Neural progenitor cell (in vitro differentiated cells): ENCODE measurements at regions not wholly inside any gene's neighbourhood (a gene's known extent, or its start where the extent isn't known, plus 50 kb on each side); places are given as distances from the start of the nearest gene placed in this dataset.

ENCODE experiments used
- DNase-seq: peaks from one replicate; pipeline ENCODE4 v3.0.0-alpha.2; 2016; ENCODE audit warnings: low spot score
- H2AFZ ChIP-seq: fragments of 200-600 bp; sonication (generic); replicated peaks from 2 replicates; pipeline ENCODE4 v1.6.1; 2016; ENCODE audit warnings: antibody characterized with exemption
- H3F3A ChIP-seq: fragments of 200-600 bp; sonication (generic); 2 replicates; pipeline ENCODE4 v1.6.1; 2016; ENCODE audit warnings: antibody characterized with exemption, low read depth
- H3K27ac ChIP-seq: fragments of 200-600 bp; sonication (generic); 2 replicates; pipeline ENCODE4 v1.5.1; 2016; ENCODE audit warnings: mild to moderate bottlenecking
- H3K27me3 ChIP-seq: fragments of 200-600 bp; sonication (generic); 2 replicates; pipeline ENCODE4 v1.6.1; 2016; ENCODE audit warnings: mild to moderate bottlenecking, moderate library complexity
- H3K36me3 ChIP-seq: fragments of 200-600 bp; sonication (generic); 2 replicates; pipeline ENCODE4 v1.5.1; 2016
- H3K4me1 ChIP-seq: fragments of 200-600 bp; sonication (generic); 2 replicates; pipeline ENCODE4 v1.6.1; 2016; ENCODE audit warnings: mixed run types
- H3K4me2 ChIP-seq: fragments of 200-600 bp; sonication (generic); 2 replicates; pipeline ENCODE4 v1.6.1; 2016
- H3K4me3 ChIP-seq: fragments of 200-600 bp; sonication (generic); 2 replicates; pipeline ENCODE4 v1.5.1; 2016
- H3K79me2 ChIP-seq: fragments of 200-600 bp; sonication (generic); 2 replicates; pipeline ENCODE4 v1.6.1; 2016; ENCODE audit warnings: low read depth
- H3K9ac ChIP-seq: fragments of 200-600 bp; sonication (generic); 2 replicates; pipeline ENCODE4 v1.6.1; 2016
- H3K9me3 ChIP-seq: fragments of 200-600 bp; sonication (generic); 2 replicates; pipeline ENCODE4 v1.5.1; 2016; ENCODE audit warnings: low read depth
- H4K20me1 ChIP-seq: fragments of 200-600 bp; sonication (generic); 2 replicates; pipeline ENCODE4 v1.6.1; 2016; ENCODE audit warnings: low read depth
- H3K27ac Mint-ChIP-seq: 3 replicates; pipeline ENCODE4 v1.8.0; 2021; ENCODE audit warnings: mixed read lengths
- H3K27me3 Mint-ChIP-seq: 2 replicates; pipeline ENCODE4 v1.8.0; 2022; ENCODE audit warnings: low read depth, mild to moderate bottlenecking, inconsistent platforms, moderate library complexity, mixed read lengths; ENCODE audit not compliant: insufficient read depth
- H3K36me3 Mint-ChIP-seq: 3 replicates; pipeline ENCODE4 v1.8.0; 2021; ENCODE audit warnings: mixed read lengths
- H3K4me1 Mint-ChIP-seq: 3 replicates; pipeline ENCODE4 v1.8.0; 2021; ENCODE audit warnings: mixed read lengths
- H3K4me3 Mint-ChIP-seq: 3 replicates; pipeline ENCODE4 v1.8.0; 2021; ENCODE audit warnings: mild to moderate bottlenecking, moderate library complexity, mixed read lengths
- H3K9me3 Mint-ChIP-seq: 3 replicates; pipeline ENCODE4 v1.8.0; 2020; ENCODE audit warnings: mixed read lengths
- EZH2 ChIP-seq: fragments of 200-600 bp; sonication (generic); IDR thresholded peaks from 2 replicates; pipeline ENCODE4 v1.6.1; 2017; ENCODE audit warnings: antibody characterized with exemption, mild to moderate bottlenecking, moderate library complexity
- EZH2phosphoT487 ChIP-seq: fragments of 200-600 bp; sonication (generic); IDR thresholded peaks from 2 replicates; pipeline ENCODE4 v1.6.1; 2017; ENCODE audit warnings: antibody characterized with exemption
- TF ChIP-seq, protein P1 (sequence below): fragments of 200-600 bp; sonication (generic); IDR thresholded peaks from 2 replicates; pipeline ENCODE4 v1.5.1; 2017; ENCODE audit warnings: antibody characterized with exemption, mild to moderate bottlenecking

GRCh38 chr1:221824025-221824424 lies 82.1 kb upstream of the DUSP10 start:
- H3K27me3 ChIP-seq: no peaks in the 10 kb centered on the region
- H3K9me3 Mint-ChIP-seq: no peaks in the 10 kb centered on the region
- H2AFZ ChIP-seq: no peak overlapping the region
- H3K9me3 ChIP-seq: no peaks in the 10 kb centered on the region
- H3K4me1 ChIP-seq: no peaks in the 10 kb centered on the region
- no peaks in the 10 kb centered on the region for H3K36me3 Mint-ChIP-seq
- no peak overlapping the region for H3K9ac ChIP-seq
- no peak overlapping the region for H3K4me2 ChIP-seq
- no peak overlapping the region for H3K4me3 Mint-ChIP-seq
- H3K79me2 ChIP-seq: no peaks in the 10 kb centered on the region
- no peaks in the 10 kb centered on the region for H3K4me1 Mint-ChIP-seq
- H3K27me3 Mint-ChIP-seq: peaks cover 4% of the 10 kb centered on the region
- H3K36me3 ChIP-seq: no peaks in the 10 kb centered on the region
- H3F3A ChIP-seq: no peaks in the 10 kb centered on the region
- no peak for DNase-seq
- H3K27ac Mint-ChIP-seq: no peak overlapping the region
- H3K4me3 ChIP-seq: no peak overlapping the region
- H4K20me1 ChIP-seq: no peaks in the 10 kb centered on the region
- TF ChIP-seq EZH2 (no peak), EZH2phosphoT487 (no peak)
- TF ChIP-seq, protein P1, sequence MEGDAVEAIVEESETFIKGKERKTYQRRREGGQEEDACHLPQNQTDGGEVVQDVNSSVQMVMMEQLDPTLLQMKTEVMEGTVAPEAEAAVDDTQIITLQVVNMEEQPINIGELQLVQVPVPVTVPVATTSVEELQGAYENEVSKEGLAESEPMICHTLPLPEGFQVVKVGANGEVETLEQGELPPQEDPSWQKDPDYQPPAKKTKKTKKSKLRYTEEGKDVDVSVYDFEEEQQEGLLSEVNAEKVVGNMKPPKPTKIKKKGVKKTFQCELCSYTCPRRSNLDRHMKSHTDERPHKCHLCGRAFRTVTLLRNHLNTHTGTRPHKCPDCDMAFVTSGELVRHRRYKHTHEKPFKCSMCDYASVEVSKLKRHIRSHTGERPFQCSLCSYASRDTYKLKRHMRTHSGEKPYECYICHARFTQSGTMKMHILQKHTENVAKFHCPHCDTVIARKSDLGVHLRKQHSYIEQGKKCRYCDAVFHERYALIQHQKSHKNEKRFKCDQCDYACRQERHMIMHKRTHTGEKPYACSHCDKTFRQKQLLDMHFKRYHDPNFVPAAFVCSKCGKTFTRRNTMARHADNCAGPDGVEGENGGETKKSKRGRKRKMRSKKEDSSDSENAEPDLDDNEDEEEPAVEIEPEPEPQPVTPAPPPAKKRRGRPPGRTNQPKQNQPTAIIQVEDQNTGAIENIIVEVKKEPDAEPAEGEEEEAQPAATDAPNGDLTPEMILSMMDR: no peak
- no peak overlapping the region for H3K27ac ChIP-seq

DNA sequence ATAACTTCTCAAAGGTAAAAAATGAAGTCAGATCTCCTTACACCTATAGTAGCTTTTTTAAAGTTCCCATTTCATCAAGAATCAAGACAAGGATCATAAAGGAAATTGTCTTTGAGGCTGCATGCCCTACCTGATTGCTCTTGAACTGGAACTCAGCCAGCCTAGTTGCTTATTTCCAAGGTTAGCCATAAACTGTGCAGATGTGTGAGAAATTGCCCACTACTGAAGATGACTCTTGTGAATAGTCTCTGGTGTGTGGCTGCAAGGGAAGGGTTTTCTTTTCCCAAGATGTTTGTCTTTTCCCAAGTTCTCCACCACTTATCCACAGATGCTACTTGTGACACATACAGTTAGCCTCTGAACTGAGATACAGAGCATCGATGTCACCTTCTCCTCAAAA lies 81.7 kb upstream of the DUSP10 start:
- no peaks in the 10 kb centered on the region for H3K9me3 Mint-ChIP-seq
- no peaks in the 10 kb centered on the region for H3K36me3 Mint-ChIP-seq
- Histone ChIP-seq H3K9me3 (no peaks in the 10 kb centered on the region), H3K79me2 (no peaks in the 10 kb centered on the region), H3K9ac (no peak overlapping the region), H3K27ac (no peak overlapping the region), H3K36me3 (no peaks in the 10 kb centered on the region), H2AFZ (no peak overlapping the region), H3K4me1 (no peaks in the 10 kb centered on the region), H3K27me3 (no peaks in the 10 kb centered on the region), H3K4me3 (no peak overlapping the region), H3K4me2 (no peak overlapping the region), H4K20me1 (no peaks in the 10 kb centered on the region), H3F3A (no peaks in the 10 kb centered on the region)
- DNase-seq: no peak
- peaks cover 4% of the 10 kb centered on the region for H3K27me3 Mint-ChIP-seq
- H3K4me3 Mint-ChIP-seq: no peak overlapping the region
- H3K4me1 Mint-ChIP-seq: no peaks in the 10 kb centered on the region
- TF ChIP-seq EZH2: no peak
- no peak for TF ChIP-seq EZH2phosphoT487
- TF ChIP-seq, protein P1: no peak
- H3K27ac Mint-ChIP-seq: no peak overlapping the region

DNA sequence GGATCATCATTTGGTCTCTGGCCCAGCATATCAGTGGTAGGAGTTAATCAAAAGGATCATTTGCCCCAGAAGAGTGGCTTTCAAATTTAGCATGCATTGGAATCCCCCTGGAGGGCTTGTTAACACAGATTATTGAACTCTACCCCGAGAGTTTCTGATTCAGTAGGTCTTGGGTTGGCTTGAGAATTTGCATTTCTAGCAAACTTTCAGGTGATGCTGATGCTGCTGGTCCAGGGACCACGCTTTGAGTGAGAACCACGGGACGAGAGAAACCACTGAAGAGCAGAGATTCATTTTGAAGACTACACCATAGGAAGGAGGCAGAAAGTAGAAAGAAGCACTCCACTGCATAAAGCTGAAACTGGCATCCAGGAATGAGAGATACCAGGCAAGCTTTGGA lies 81.3 kb upstream of the DUSP10 start:
- H3K9ac ChIP-seq: no peak overlapping the region
- H3K4me1 Mint-ChIP-seq: no peaks in the 10 kb centered on the region
- H3K9me3 Mint-ChIP-seq: no peaks in the 10 kb centered on the region
- no peaks in the 10 kb centered on the region for H3F3A ChIP-seq
- H4K20me1 ChIP-seq: no peaks in the 10 kb centered on the region
- no peaks in the 10 kb centered on the region for H3K79me2 ChIP-seq
- H3K4me3 Mint-ChIP-seq: no peak overlapping the region
- H3K36me3 ChIP-seq: no peaks in the 10 kb centered on the region
- no peaks in the 10 kb centered on the region for H3K27me3 ChIP-seq
- peaks cover 4% of the 10 kb centered on the region for H3K27me3 Mint-ChIP-seq
- DNase-seq: no peak
- H3K4me2 ChIP-seq: no peak overlapping the region
- H3K27ac ChIP-seq: no peak overlapping the region
- no peaks in the 10 kb centered on the region for H3K9me3 ChIP-seq
- no peak for TF ChIP-seq EZH2phosphoT487
- TF ChIP-seq EZH2: no peak
- TF ChIP-seq, protein P1: no peak
- H3K27ac Mint-ChIP-seq: no peak overlapping the region
- H2AFZ ChIP-seq: no peak overlapping the region
- no peak overlapping the region for H3K4me3 ChIP-seq
- no peaks in the 10 kb centered on the region for H3K36me3 Mint-ChIP-seq
- H3K4me1 ChIP-seq: no peaks in the 10 kb centered on the region

DNA sequence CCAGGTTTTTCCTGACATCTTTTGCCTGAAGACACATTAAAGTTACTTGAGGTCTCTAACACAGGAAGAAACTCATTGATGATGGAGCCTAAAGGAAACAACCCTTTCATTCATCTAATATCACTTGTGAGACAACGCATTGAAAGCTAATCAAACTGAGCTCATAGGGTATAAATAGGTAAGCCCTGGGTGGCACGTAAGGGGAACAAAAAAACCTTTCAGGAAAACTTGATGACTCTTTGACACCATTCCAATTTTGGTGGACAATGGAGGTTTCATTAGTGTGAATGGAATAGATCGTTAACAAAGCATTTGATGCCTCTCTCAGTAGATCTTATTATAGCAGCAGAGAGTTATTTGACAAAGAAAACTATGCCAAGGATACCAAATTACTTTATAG lies 80.7 kb upstream of the DUSP10 start:
- H3K27me3 Mint-ChIP-seq: peaks cover 4% of the 10 kb centered on the region
- DNase-seq: no peak
- no peak overlapping the region for H3K4me3 Mint-ChIP-seq
- Histone ChIP-seq H3K4me2 (peak overlapping the region; percentile 8), H3K79me2 (no peaks in the 10 kb centered on the region), H3K27me3 (no peaks in the 10 kb centered on the region), H3K4me3 (no peak overlapping the region), H3F3A (no peaks in the 10 kb centered on the region), H3K27ac (no peak overlapping the region), H3K9ac (no peak overlapping the region), H3K4me1 (no peaks in the 10 kb centered on the region), H3K36me3 (no peaks in the 10 kb centered on the region), H3K9me3 (no peaks in the 10 kb centered on the region), H4K20me1 (no peaks in the 10 kb centered on the region), H2AFZ (no peak overlapping the region)
- H3K9me3 Mint-ChIP-seq: no peaks in the 10 kb centered on the region
- TF ChIP-seq, protein P1: no peak
- no peak for TF ChIP-seq EZH2phosphoT487
- TF ChIP-seq EZH2: no peak
- no peaks in the 10 kb centered on the region for H3K36me3 Mint-ChIP-seq
- H3K27ac Mint-ChIP-seq: no peak overlapping the region
- no peaks in the 10 kb centered on the region for H3K4me1 Mint-ChIP-seq
